GM13976 (cell line): ENCODE measurements at regions not wholly inside any gene's neighbourhood (a gene's known extent, or its start where the extent isn't known, plus 50 kb on each side); places are given as distances from the start of the nearest gene placed in this dataset.

Experiments used
- DNase-seq: peaks from one replicate; pipeline ENCODE4 v3.0.0; 2012; ENCODE audit warnings: low spot score
- CTCF ChIP-seq: IDR thresholded peaks from 2 replicates; pipeline ENCODE4 v1.5.1; 2012; ENCODE audit warnings: borderline replicate concordance, mild to moderate bottlenecking; ENCODE audit not compliant: insufficient read depth; ENCODE audit errors: extremely low read depth, missing control alignments, control extremely low read depth
- in situ Hi-C: fragments of 300-500 bp; cut with MboI; formaldehyde crosslinking; loops from one replicate; pipeline ENCODE4 v1.12.0; 2022; ENCODE audit warnings: low sequenced_read_pairs, mixed read lengths, inconsistent platforms; ENCODE audit not compliant: unreplicated experiment

- in situ Hi-C loops = no loop called here
These were observed 1348.8 kb downstream of the STIM2 start for GRCh38 chr4:28209371-28209924.

GRCh38 chr4:28211676-28212470 lies 1351.2 kb downstream of the STIM2 start:
- no peak for TF ChIP-seq CTCF
- no peak for DNase-seq
- in situ Hi-C loops = no loop called here

More at GRCh38 chr4:28209371-28209924, 1348.8 kb downstream of the STIM2 start:
- DNase-seq = no peak
- no peak for TF ChIP-seq CTCF

- in situ Hi-C loops = no loop called here
- DNase-seq = no peak
- no peak for TF ChIP-seq CTCF
These were observed 1360.9 kb downstream of the STIM2 start for GRCh38 chr4:28221536-28221935.

GRCh38 chr4:28225050-28225449 lies 1364.4 kb downstream of the STIM2 start:
- no peak for DNase-seq
- in situ Hi-C loops = no loop called here
- TF ChIP-seq CTCF = no peak

GRCh38 chr4:28225689-28226353 lies 1365.2 kb downstream of the STIM2 start:
- no peak for DNase-seq
- in situ Hi-C loops = no loop called here
- no peak for TF ChIP-seq CTCF

GRCh38 chr4:28226962-28227361 lies 1366.3 kb downstream of the STIM2 start:
- in situ Hi-C loops = no loop called here
- TF ChIP-seq CTCF = no peak
- no peak for DNase-seq
